Activated CD4-positive, alpha-beta T cell treated with anti-CD3 and anti-CD28 coated beads, Interleukin-2, Interleukin-6, amounts not matched to agents 100 ng/mL and 50 ng/mL, durations not matched to agents 16 hours and 8 hours (primary cell): ENCODE measurements at regions not wholly inside any gene's neighbourhood (a gene's known extent, or its start where the extent isn't known, plus 50 kb on each side); places are given as distances from the start of the nearest gene placed in this dataset.

Experiments
- DNase-seq: peaks from one replicate; pipeline ENCODE4 v3.0.0-alpha.2; 2020

DNA sequence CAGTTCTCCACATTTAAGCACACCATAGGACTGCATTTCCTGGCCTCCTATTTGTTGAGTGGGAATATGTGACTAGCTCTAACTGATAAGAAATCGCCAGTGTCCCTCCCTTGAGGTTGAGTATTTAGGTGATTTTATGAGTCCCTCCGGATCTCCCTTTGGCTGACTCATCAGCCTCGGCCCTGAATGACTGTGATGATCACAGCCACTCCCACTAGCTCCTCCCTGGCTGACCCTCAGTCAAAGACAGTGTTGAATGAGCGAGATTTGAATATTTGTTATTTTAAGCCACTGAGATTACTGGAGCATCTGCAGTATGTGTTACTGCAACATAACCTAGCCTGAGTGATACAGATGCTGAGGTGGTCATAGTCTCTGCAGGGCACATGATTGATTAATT, 515.3 kb downstream of the EPHB1 start:
- no peak for DNase-seq

GRCh38 chr3:135311699-135312098, 516.6 kb downstream of the EPHB1 start:
- DNase-seq: no peak

DNA sequence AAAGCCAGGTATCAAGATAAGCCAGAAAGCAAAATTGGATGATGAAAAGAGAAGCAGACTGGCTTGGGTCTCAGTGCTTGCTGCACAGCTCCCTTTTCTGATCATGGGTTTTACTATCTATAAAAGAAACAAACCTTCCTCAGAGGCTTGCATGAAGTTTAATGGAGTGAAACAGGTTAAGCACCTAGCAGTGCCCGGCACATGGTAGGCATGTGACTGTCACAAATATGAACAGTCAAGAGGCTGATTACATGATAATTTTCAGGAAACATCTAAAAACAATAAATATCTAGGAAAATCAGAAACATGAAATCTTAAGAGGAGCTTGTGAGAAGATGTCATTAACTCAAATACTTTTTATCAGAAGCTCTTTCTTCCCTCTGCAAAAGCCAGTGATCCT, 519.2 kb downstream of the EPHB1 start:
- no peak for DNase-seq

- no peak for DNase-seq
These were observed 529.2 kb downstream of the EPHB1 start for GRCh38 chr3:135324301-135324700.

DNA sequence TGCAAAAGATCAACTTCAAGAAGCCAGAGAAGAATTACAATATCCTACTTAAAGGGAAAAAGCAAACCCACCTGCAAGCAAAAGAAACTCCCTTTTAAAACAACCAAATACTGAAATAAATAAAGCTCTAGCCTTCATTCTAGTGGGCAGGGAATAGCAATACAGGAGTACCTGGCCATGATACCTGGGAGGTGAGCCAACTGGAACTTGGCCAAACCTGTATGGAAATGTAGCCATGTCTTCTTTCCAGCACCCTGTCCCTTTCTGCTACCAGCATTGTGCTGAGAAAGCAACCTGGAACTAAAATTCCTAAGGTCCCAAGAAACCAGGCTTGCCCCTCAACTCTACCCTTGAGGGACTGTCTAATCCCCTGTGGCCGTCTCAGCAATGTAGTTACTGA, 530.0 kb downstream of the EPHB1 start:
- no peak for DNase-seq

- no peak for DNase-seq
These were observed 530.7 kb downstream of the EPHB1 start for GRCh38 chr3:135325726-135326235.

- DNase-seq: no peak
These were observed 531.8 kb downstream of the EPHB1 start for GRCh38 chr3:135326851-135327250.

DNA sequence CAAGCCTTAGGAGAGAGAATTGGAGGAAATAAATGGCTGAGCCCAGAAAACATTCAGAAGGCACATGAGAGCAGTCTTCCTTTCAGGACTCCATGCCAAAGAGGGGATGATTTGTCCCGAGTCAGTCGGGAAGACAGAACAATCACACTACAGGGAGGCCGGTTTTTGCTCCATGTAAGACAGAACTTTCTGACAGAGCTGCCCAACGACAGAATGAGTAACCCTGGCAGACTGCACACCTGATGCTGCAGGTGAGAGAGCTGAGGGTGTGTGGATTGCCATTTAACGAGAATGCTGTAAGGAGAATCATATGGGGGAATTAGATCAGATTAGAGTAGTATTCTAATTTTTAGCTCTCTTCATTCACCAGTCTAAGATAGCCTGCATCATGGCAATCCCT, 533.0 kb downstream of the EPHB1 start:
- no peak for DNase-seq

GRCh38 chr3:135329479-135329878, 534.4 kb downstream of the EPHB1 start:
- DNase-seq: no peak

DNA sequence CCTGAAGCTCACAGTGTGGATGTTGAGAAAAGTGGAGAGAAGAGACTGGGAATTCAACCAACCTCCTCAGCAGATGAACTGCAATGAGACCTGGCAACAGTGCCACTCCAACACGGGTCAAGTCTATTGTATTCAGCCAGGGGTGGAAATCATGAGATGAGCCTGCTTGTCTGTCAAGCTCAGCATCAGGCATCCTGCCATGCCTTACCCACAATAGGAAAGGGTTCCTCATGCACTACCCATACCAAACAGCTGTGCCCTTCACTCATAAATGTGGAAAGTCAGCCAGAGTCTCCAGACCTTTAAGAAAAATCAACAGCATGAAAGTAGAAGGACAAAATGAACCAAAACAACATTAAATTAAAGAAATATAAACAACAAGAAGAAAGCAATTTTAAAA, 542.1 kb downstream of the EPHB1 start:
- no peak for DNase-seq

- no peak for DNase-seq
These were observed 553.6 kb downstream of the EPHB1 start for GRCh38 chr3:135348690-135349089.

- DNase-seq: no peak
These were observed 554.3 kb downstream of the EPHB1 start for GRCh38 chr3:135349254-135349948.

GRCh38 chr3:135352213-135352612, 557.2 kb downstream of the EPHB1 start:
- DNase-seq: no peak

- no peak for DNase-seq
These were observed 567.8 kb downstream of the EPHB1 start for GRCh38 chr3:135362889-135363288.

DNA sequence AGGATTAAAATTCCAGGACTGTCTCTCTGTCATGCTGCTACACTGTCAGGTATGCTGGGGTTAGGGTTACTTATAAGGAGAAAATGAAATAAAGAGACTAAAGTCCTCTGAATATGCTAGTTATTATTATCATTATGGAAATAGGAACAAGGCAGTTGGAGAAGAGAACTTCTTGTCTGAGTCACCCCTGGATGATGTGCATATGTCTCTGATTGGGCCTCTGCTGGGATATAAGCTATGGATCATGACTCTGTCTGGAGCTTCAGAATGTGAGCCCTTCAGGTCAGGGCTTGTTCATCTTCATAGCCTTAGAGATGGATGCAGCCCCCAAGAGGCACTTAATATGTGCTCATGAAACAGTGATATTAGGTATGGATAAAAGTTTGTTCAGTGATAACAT, 569.6 kb downstream of the EPHB1 start:
- DNase-seq: no peak

DNA sequence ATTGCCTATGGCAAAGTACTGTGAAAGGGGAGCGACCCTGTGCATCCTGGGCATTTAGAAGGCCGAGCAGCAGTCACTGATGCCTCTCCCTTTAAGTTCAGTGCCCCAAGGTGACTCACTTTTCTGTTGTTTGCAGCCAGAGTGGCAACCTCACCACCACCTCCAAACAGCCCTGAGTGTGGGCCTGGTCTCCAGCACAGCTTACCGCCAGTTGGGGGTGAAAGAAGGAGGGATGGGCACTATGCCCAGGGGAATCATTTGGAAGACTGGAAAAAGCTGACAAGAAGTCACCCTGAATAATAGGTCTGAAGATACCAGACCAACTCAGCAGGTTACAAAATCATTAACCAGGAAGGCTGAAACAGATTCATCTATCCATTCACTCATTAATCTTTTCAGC, 571.8 kb downstream of the EPHB1 start:
- DNase-seq: no peak

DNA sequence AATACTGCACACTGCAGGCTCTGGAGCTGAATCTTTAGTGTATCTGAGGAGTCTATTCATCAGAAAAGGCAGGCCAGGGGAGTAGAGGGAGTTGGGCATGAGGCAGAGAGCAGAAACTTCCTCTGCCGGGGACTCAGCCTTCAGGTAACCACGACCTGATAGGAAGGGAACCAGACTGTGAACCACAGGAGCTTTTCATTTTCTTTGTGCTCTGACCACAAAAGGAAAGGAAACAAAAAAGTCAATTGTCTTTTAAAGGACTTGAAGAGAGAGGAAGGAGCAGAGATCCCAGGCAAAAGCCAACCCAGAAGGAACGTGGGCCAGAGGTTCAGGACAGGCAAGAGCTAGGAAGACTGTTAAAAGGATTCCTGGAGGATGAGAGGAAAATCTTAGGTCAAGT, 573.3 kb downstream of the EPHB1 start:
- DNase-seq: no peak

DNA sequence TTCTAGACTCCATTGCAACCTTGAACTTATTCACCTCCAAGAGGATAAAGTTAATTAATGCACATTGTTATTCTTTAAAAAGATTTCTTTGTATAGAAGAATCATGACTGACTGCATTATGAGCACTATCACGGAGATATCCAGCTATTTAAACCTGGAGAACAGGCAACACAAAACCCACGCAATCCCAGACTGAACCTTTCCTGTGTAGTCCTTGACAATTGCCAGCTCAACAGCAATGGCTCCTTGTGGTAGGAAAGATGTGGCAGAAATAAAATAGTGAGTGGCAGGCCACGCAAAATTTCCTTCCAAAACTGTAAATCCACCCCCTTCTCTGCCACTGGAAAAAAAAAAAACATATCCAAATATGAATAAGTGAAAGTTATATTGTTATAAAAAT, 573.7 kb downstream of the EPHB1 start:
- no peak for DNase-seq

- no peak for DNase-seq
These were observed 579.5 kb downstream of the EPHB1 start for GRCh38 chr3:135374571-135374970.

GRCh38 chr3:135382188-135382587, 583.3 kb upstream of the PPP2R3A start:
- DNase-seq: no peak

- DNase-seq: no peak
These were observed 582.9 kb upstream of the PPP2R3A start for GRCh38 chr3:135382621-135383020.

DNA sequence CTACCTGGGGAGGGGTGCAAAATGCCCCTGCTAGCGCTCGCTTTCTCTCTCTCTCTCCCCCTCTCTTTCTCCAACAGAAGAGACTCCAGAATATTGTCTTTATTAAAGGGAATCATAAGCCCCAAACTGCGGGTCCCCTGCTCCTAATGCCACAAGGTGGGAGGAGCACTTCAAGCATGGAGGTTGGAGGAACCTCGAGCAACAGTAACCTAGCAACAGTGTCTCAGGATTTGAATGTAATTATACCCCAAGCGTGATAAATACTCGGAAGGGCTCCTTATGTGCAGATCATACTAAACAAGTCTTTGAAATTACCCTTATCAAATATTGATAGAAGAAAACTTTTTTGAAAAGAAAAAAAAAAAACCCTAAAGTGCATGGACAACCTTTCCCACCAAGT, 582.2 kb upstream of the PPP2R3A start:
- no peak for DNase-seq

- no peak for DNase-seq
These were observed 573.4 kb upstream of the PPP2R3A start for GRCh38 chr3:135392151-135392550.

DNA sequence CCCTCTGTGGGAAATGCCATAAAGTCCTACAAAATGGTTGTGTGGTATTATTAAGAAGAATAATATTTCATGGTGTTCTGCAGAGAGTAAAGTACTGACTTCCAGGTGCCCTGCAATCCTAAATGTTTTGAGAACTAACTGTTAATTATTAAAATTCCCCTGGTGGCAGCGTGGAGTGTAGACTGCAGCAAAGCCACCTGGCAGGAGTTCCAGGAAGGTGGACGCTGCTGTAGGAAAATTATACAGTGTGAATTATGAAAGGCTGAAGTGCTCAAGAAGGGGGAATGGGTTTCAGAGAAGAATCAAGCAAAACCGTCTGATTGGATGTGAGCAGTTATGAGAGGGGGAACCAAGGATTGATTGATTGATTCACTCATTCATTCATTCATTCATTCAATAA, 572.4 kb upstream of the PPP2R3A start:
- no peak for DNase-seq

DNA sequence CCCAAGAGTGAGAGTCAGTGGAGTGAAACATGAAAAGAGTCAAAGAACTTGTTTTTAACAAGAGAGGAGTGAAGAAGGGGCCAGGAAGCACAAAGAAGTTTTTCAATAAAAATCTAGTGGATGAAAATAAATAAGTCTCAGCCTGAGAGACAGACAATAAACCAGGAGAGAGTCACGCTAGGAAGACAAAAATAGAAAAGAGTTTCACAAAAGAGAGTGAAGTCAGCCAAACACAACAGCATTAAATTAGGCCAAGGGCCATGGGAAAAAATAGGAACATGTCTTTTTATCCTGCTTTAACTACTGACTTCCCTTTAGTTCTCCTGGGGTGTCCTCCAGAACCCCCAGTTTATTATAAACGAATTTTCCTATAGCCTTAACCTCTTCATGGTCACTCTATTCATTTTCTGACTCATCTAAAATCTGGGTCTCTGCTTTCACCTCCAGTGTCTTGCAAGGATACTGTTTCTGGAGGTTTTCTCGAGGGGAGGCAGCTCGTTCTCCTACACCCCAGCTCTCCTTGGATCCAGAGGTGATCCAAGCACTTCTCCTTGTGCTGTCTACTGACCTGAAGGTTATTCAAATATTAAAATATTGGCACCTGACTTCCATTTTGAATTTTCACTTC, 571.5 kb upstream of the PPP2R3A start:
- DNase-seq: no peak
